ENCODE measurements at regions not wholly inside any gene's neighbourhood (a gene's known extent, or its start where the extent isn't known, plus 50 kb on each side); places are given as distances from the start of the nearest gene placed in this dataset.

DNA sequence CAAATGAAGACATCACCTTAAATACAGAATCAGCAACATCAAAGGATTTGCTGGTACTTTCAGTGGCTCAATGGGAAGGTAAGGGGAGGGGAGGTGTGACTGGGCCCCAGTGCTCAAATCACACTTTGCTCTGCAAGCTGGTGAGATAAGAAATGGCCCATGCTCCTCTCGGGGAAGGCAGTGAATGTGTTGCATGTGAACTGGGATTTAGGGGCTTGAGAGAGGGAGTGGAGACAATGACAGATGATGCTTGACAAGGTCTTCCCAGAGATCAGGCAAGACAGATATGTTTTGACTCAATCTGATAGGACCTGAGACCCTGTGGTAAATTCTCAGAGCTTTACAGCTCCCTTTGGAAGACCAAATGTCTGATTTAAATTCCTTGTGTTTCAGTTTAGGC lies 233.0 kb upstream of the PROK2 start:
- intact Hi-C loops (cut with DNase I; ENCODE audit: low total_unique reads) = no loop called here
- no peak overlapping the region for H3K4me3 ChIP-seq
- H3K27ac ChIP-seq = no peak overlapping the region
- no peaks in the 10 kb centered on the region for H3K27me3 ChIP-seq
- no peaks in the 10 kb centered on the region for H3K36me3 ChIP-seq
- H3K9me3 ChIP-seq = no peaks in the 10 kb centered on the region
- TF ChIP-seq, protein P1, sequence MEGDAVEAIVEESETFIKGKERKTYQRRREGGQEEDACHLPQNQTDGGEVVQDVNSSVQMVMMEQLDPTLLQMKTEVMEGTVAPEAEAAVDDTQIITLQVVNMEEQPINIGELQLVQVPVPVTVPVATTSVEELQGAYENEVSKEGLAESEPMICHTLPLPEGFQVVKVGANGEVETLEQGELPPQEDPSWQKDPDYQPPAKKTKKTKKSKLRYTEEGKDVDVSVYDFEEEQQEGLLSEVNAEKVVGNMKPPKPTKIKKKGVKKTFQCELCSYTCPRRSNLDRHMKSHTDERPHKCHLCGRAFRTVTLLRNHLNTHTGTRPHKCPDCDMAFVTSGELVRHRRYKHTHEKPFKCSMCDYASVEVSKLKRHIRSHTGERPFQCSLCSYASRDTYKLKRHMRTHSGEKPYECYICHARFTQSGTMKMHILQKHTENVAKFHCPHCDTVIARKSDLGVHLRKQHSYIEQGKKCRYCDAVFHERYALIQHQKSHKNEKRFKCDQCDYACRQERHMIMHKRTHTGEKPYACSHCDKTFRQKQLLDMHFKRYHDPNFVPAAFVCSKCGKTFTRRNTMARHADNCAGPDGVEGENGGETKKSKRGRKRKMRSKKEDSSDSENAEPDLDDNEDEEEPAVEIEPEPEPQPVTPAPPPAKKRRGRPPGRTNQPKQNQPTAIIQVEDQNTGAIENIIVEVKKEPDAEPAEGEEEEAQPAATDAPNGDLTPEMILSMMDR (IDR thresholded peaks at IDR 0.05) = no peak
- no peak for DNase-seq
- peaks cover 0 to 3% (median 0%) of the 10 kb centered on the region in 4 donors for H3K4me1 ChIP-seq

DNA sequence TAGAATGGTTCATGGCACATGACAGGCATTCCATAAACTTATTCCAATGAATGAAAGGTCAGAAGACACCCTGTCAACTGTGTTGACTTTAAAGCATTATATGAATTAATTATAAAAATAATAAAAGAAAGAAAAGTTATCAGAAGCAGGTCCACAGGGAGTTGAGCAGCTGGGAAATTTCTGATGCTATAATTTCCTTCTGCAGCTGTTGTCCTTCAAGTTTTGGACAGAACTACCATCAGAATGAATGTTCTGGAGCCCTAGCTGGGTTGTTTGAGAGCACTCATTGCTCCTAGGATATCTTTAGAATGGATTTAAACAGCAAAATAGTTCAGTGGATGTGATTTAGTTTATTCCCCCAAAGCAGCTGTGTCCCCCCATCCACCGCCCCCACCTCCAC lies 232.4 kb upstream of the PROK2 start:
- no peaks in the 10 kb centered on the region for H3K9me3 ChIP-seq
- no peak for DNase-seq
- peaks cover 0 to 3% (median 0%) of the 10 kb centered on the region in 4 donors for H3K4me1 ChIP-seq
- H3K27me3 ChIP-seq = no peaks in the 10 kb centered on the region
- H3K4me3 ChIP-seq = no peak overlapping the region
- intact Hi-C loops (cut with DNase I; ENCODE audit: low total_unique reads) = no loop called here
- TF ChIP-seq, protein P1 (IDR thresholded peaks at IDR 0.05) = no peak
- no peak overlapping the region for H3K27ac ChIP-seq
- H3K36me3 ChIP-seq = no peaks in the 10 kb centered on the region

DNA sequence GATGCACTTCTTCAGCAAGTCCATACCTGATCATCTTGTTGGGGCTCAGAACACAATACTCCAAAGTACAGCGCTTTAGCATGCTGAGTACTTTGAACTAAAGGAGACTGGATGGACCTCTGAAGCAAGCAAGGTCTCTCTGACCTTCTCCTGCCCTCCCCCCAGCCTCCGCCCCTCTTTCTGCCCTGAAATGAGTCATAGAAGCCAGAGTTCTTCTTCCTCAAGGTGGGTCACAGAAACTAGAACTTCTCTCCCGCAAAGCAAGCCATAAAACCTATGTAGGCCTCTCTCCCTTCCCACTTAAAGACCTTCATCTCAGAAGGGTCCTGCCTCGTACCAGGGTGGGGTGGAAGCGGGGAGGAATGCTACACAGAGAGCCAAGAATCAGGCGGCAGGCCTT lies 230.5 kb upstream of the PROK2 start:
- intact Hi-C loops (cut with DNase I; ENCODE audit: low total_unique reads) = no loop called here
- Histone ChIP-seq H3K4me1 (peaks cover 0 to 3% (median 0%) of the 10 kb centered on the region in 4 donors), H3K27me3 (no peaks in the 10 kb centered on the region), H3K36me3 (no peaks in the 10 kb centered on the region), H3K9me3 (no peaks in the 10 kb centered on the region), H3K27ac (no peak overlapping the region), H3K4me3 (no peak overlapping the region)
- no peak for DNase-seq
- TF ChIP-seq, protein P1 (IDR thresholded peaks at IDR 0.05) = no peak

DNA sequence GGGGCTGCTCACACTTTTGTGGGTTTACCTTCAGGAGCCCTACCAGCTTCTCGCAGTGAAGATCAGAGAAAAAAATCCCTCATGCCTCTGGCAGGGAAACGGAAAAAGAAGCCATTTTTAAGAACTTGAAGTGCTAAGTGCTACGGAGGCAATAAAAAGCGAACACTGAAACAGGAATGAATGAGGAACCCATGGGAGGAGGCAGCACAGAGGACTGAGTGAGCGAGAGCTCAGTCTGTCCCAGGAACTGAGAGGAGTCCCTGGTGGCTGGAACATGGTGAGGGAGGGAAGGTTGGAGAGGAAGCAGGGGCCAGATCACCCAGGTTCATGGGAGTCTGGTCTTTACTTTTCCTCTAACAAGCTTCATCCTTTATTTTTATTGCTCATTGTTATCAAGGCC lies 228.1 kb upstream of the PROK2 start:
- Histone ChIP-seq H3K27me3 (no peaks in the 10 kb centered on the region), H3K9me3 (no peaks in the 10 kb centered on the region), H3K4me1 (no peaks in the 10 kb centered on the region), H3K27ac (no peak overlapping the region), H3K36me3 (no peaks in the 10 kb centered on the region), H3K4me3 (no peak overlapping the region)
- no peak for DNase-seq
- intact Hi-C loops (cut with DNase I; ENCODE audit: low total_unique reads) = no loop called here
- TF ChIP-seq, protein P1 (IDR thresholded peaks at IDR 0.05) = no peak

DNA sequence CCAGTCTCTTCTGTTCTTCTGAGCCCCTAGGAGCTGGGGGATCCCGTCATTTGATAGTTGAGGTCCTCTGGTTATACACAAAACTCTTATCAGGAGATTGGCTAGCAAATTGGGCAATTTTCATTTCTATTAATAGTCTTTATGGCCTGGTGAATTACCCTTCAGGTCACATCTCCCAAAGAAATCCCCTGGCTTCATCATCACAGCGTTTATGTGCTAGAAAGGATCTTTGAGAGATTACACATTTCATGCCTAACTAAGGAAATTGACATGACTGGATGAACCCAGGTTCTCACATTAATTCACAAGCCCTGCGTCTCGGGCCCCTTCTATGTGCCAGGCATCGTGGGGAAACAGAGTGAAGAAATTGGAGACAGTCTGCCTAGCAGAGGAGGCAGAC lies 227.4 kb upstream of the PROK2 start:
- no peaks in the 10 kb centered on the region for H3K4me1 ChIP-seq
- intact Hi-C loops (cut with DNase I; ENCODE audit: low total_unique reads) = no loop called here
- H3K27me3 ChIP-seq = no peaks in the 10 kb centered on the region
- no peak overlapping the region for H3K4me3 ChIP-seq
- H3K9me3 ChIP-seq = no peaks in the 10 kb centered on the region
- TF ChIP-seq, protein P1 (IDR thresholded peaks at IDR 0.05) = no peak
- no peaks in the 10 kb centered on the region for H3K36me3 ChIP-seq
- DNase-seq = no peak
- H3K27ac ChIP-seq = no peak overlapping the region

DNA sequence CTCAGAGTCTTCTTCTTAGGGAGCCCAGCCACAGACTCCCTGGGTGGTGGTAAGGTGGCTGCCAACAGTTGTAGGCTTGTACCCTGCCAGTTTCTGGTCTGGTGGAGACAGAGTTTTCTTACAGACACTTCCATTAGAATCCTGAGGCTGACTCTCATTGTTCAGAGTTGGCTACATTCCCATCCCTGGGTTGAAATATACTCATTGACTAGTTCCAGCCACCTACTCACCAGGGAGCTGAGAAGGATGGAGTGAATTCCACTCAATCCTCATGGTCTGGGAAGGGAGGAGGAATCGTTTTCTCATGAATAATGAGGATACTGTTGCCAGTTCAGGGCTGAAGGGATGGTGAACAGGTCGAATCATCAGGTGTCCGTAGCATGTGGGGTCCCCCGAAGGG lies 226.5 kb upstream of the PROK2 start:
- no peak for DNase-seq
- Histone ChIP-seq H3K36me3 (no peaks in the 10 kb centered on the region), H3K4me3 (no peak overlapping the region), H3K27me3 (no peaks in the 10 kb centered on the region), H3K9me3 (no peaks in the 10 kb centered on the region), H3K4me1 (no peaks in the 10 kb centered on the region), H3K27ac (no peak overlapping the region)
- intact Hi-C loops (cut with DNase I; ENCODE audit: low total_unique reads) = no loop called here
- TF ChIP-seq, protein P1 (IDR thresholded peaks at IDR 0.05) = no peak

Measured in tibial artery (tissue), 4 donors.